ENCODE measurements at regions not wholly inside any gene's neighbourhood (a gene's known extent, or its start where the extent isn't known, plus 50 kb on each side); places are given as distances from the start of the nearest gene placed in this dataset.
A peak's percentile ranks its signal among the peaks of the same experiment; 100 is the strongest.

DNA sequence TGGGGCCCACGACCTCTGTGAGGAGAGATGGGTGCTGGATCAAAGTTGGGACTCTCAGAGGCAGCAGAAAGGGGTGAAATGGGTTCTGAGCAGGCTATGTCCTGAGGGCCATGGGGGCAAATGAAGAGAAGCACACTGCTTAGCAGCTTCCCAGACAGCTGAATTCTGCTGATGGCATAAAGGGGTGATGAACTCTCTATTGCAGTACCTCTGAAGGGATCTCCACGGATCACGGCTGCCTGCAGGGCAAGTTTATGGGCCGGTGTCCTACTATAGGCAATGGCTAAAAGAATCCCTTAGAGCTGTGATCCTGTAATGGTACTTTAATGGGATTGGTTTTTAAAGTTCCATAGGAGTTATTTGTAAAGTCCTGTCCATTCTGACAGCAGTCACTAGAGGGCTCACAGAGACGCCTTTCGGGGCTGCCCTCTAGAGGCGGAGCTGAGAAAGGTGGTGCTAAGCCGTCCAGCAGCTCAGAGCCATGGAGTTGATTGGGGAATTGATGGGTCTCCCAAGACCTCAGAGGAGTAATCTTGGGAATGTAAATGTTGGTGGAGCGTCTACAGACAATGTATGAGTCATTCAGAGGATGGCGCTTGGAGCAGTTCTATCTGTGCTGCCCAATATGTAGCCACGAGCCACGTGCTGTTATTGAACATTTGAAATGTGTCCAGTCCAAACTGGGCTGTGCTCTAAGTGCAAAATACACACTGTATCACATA, 287.3 kb downstream of the COG6 start:
- H3K18ac ChIP-seq (ENCODE audit: low read length): no peak overlapping the region
- H3K23ac ChIP-seq (ENCODE audit: low read depth, low read length, poor library complexity): no peak overlapping the region
- no peak overlapping the region for H3K4me3 ChIP-seq (ENCODE audit: low read length in 2 of 2)
- H2AFZ ChIP-seq (ENCODE audit: low read length): no peak overlapping the region
- no peak overlapping the region for H3K27ac ChIP-seq (replicated peaks; ENCODE audit: low read length)
- no peak overlapping the region for H3K4ac ChIP-seq (ENCODE audit: low read length)
- H4K91ac ChIP-seq (ENCODE audit: low read depth, low read length, poor library complexity): no peak overlapping the region
- H3K4me1 ChIP-seq (ENCODE audit: control insufficient read depth in 2 of 2, insufficient read depth in 1 of 2, low read depth in 1 of 2, low read length in 2 of 2): peaks cover 3 to 7% of the 10 kb centered on the region in 2 donors
- H4K8ac ChIP-seq (ENCODE audit: low read depth, low read length): no peak overlapping the region
- no peak overlapping the region for H2BK5ac ChIP-seq (ENCODE audit: low read length)
- no peaks in the 10 kb centered on the region for H3K27me3 ChIP-seq (ENCODE audit: control insufficient read depth in 3 of 3, insufficient read depth in 3 of 3, low read depth in 1 of 3, low read length in 3 of 3)
- no CpG with 5 or more reads among the region's 12 CpGs for WGBS, 2 donors (ENCODE audit: extremely low coverage in 2 of 2, insufficient read length in 2 of 2, insufficient replicate concordance in 1 of 2)
- H3K79me1 ChIP-seq (ENCODE audit: low read depth, low read length): no peaks in the 10 kb centered on the region
- no peak overlapping the region for H3K9ac ChIP-seq (ENCODE audit: low read depth, low read length, poor library complexity)
- no peak overlapping the region for H3K14ac ChIP-seq (ENCODE audit: low read length)
- DNase-seq (ENCODE audit: low spot score): peak; percentile 64
- H2BK120ac ChIP-seq (ENCODE audit: low read depth, low read length): no peak overlapping the region
- no peak overlapping the region for H2BK12ac ChIP-seq (ENCODE audit: low read length)
- peaks cover 0 to under 1% of the 10 kb centered on the region in 2 donors for H3K9me3 ChIP-seq (replicated peaks in 1 of 2; ENCODE audit: control insufficient read depth in 2 of 2, insufficient read depth in 1 of 2, low read depth in 1 of 2, low read length in 2 of 2)
- H2BK15ac ChIP-seq (ENCODE audit: low read length): no peak overlapping the region
- H3K4me2 ChIP-seq (ENCODE audit: insufficient read depth, low read length, poor library complexity, severe bottlenecking): no peak overlapping the region
- H2AK5ac ChIP-seq (ENCODE audit: low read depth, low read length): no peak overlapping the region
- no peaks in the 10 kb centered on the region for H3K36me3 ChIP-seq (replicated peaks in 1 of 2; ENCODE audit: control insufficient read depth in 2 of 2, insufficient read depth in 2 of 2, low read length in 2 of 2)

DNA sequence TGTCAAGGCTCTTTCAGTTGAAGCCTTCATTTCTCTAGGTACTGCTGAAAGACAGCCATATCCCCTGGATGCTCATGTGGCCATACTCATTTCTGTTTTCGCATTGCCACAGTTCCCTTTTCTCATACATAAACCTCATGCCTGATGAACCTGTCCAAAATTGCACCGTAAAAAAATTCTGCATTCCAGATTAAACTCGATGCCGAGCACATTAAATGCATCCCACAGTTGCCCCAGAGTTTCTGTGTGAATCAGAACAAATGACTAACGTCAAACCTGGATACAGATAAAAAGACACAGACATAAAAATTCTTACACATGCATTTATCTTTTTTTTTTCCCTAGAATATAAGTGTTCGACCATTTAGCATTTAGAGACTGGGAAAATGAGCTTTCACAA, 288.2 kb downstream of the COG6 start:
- Histone ChIP-seq H4K91ac (ENCODE audit: low read depth, low read length, poor library complexity) (no peak overlapping the region), H3K9ac (ENCODE audit: low read depth, low read length, poor library complexity) (no peak overlapping the region), H2BK15ac (ENCODE audit: low read length) (no peak overlapping the region), H3K9me3 (replicated peaks in 1 of 2; ENCODE audit: control insufficient read depth in 2 of 2, insufficient read depth in 1 of 2, low read depth in 1 of 2, low read length in 2 of 2) (peaks cover 0 to 3% of the 10 kb centered on the region in 2 donors), H2AFZ (ENCODE audit: low read length) (no peak overlapping the region), H3K27ac (replicated peaks; ENCODE audit: low read length) (no peak overlapping the region), H2BK120ac (ENCODE audit: low read depth, low read length) (no peak overlapping the region), H3K4me2 (ENCODE audit: insufficient read depth, low read length, poor library complexity, severe bottlenecking) (no peak overlapping the region), H3K4me3 (ENCODE audit: low read length in 2 of 2) (no peak overlapping the region), H3K27me3 (ENCODE audit: control insufficient read depth in 3 of 3, insufficient read depth in 3 of 3, low read depth in 1 of 3, low read length in 3 of 3) (no peaks in the 10 kb centered on the region), H3K36me3 (replicated peaks in 1 of 2; ENCODE audit: control insufficient read depth in 2 of 2, insufficient read depth in 2 of 2, low read length in 2 of 2) (no peaks in the 10 kb centered on the region), H2AK5ac (ENCODE audit: low read depth, low read length) (no peak overlapping the region), H2BK12ac (ENCODE audit: low read length) (no peak overlapping the region), H4K8ac (ENCODE audit: low read depth, low read length) (no peak overlapping the region), H3K79me1 (ENCODE audit: low read depth, low read length) (no peaks in the 10 kb centered on the region), H3K14ac (ENCODE audit: low read length) (no peak overlapping the region), H3K23ac (ENCODE audit: low read depth, low read length, poor library complexity) (no peak overlapping the region), H3K18ac (ENCODE audit: low read length) (no peak overlapping the region), H3K4ac (ENCODE audit: low read length) (no peak overlapping the region), H3K4me1 (ENCODE audit: control insufficient read depth in 2 of 2, insufficient read depth in 1 of 2, low read depth in 1 of 2, low read length in 2 of 2) (peaks cover 3 to 8% of the 10 kb centered on the region in 2 donors), H2BK5ac (ENCODE audit: low read length) (no peak overlapping the region)
- WGBS, 2 donors (ENCODE audit: extremely low coverage in 2 of 2, insufficient read length in 2 of 2, insufficient replicate concordance in 1 of 2): no CpG with 5 or more reads among the region's 6 CpGs
- DNase-seq (ENCODE audit: low spot score): no peak

DNA sequence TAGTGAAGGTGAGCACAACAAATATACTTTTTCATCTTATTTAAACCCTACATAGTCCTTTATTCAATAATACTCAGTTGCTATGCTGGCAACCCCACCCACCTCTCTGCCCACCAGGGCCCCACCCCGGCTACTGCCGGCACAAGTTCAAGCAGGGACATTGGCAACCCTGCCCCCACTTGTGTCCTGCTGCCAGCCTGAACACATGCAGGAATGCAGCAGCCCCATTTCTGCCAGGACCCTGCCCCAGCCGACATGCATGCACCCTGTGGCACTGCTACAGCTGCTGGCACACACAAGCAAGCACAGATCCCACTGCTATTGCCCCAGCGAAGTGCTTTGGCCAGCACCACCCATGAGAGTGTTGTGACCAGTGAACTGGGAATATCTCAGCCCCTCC, 289.8 kb downstream of the COG6 start:
- H3K14ac ChIP-seq (ENCODE audit: low read length): peak overlapping the region; percentile 65
- H2BK120ac ChIP-seq (ENCODE audit: low read depth, low read length): no peak overlapping the region
- H2BK15ac ChIP-seq (ENCODE audit: low read length): no peak overlapping the region
- H3K36me3 ChIP-seq (replicated peaks in 1 of 2; ENCODE audit: control insufficient read depth in 2 of 2, insufficient read depth in 2 of 2, low read length in 2 of 2): no peaks in the 10 kb centered on the region
- H3K4me2 ChIP-seq (ENCODE audit: insufficient read depth, low read length, poor library complexity, severe bottlenecking): no peak overlapping the region
- DNase-seq (ENCODE audit: low spot score): no peak
- peaks cover 0 to 3% of the 10 kb centered on the region in 2 donors for H3K9me3 ChIP-seq (replicated peaks in 1 of 2; ENCODE audit: control insufficient read depth in 2 of 2, insufficient read depth in 1 of 2, low read depth in 1 of 2, low read length in 2 of 2)
- WGBS, 2 donors (ENCODE audit: extremely low coverage in 2 of 2, insufficient read length in 2 of 2, insufficient replicate concordance in 1 of 2): no CpG with 5 or more reads among the region's 4 CpGs
- H3K9ac ChIP-seq (ENCODE audit: low read depth, low read length, poor library complexity): no peak overlapping the region
- H4K8ac ChIP-seq (ENCODE audit: low read depth, low read length): no peak overlapping the region
- peak overlapping the region; percentile 46 for H3K18ac ChIP-seq (ENCODE audit: low read length)
- peak overlapping the region in 1 of 2 donors; percentile 63 for H3K4me3 ChIP-seq (ENCODE audit: low read length in 2 of 2)
- no peak overlapping the region for H2AFZ ChIP-seq (ENCODE audit: low read length)
- H2BK5ac ChIP-seq (ENCODE audit: low read length): no peak overlapping the region
- no peaks in the 10 kb centered on the region for H3K79me1 ChIP-seq (ENCODE audit: low read depth, low read length)
- no peak overlapping the region for H2AK5ac ChIP-seq (ENCODE audit: low read depth, low read length)
- no peak overlapping the region for H4K91ac ChIP-seq (ENCODE audit: low read depth, low read length, poor library complexity)
- H3K27ac ChIP-seq (replicated peaks; ENCODE audit: low read length): no peak overlapping the region
- no peaks in the 10 kb centered on the region for H3K27me3 ChIP-seq (ENCODE audit: control insufficient read depth in 3 of 3, insufficient read depth in 3 of 3, low read depth in 1 of 3, low read length in 3 of 3)
- H3K23ac ChIP-seq (ENCODE audit: low read depth, low read length, poor library complexity): no peak overlapping the region
- H2BK12ac ChIP-seq (ENCODE audit: low read length): no peak overlapping the region
- H3K4ac ChIP-seq (ENCODE audit: low read length): no peak overlapping the region
- peaks cover 3 to 8% of the 10 kb centered on the region in 2 donors for H3K4me1 ChIP-seq (ENCODE audit: control insufficient read depth in 2 of 2, insufficient read depth in 1 of 2, low read depth in 1 of 2, low read length in 2 of 2)

DNA sequence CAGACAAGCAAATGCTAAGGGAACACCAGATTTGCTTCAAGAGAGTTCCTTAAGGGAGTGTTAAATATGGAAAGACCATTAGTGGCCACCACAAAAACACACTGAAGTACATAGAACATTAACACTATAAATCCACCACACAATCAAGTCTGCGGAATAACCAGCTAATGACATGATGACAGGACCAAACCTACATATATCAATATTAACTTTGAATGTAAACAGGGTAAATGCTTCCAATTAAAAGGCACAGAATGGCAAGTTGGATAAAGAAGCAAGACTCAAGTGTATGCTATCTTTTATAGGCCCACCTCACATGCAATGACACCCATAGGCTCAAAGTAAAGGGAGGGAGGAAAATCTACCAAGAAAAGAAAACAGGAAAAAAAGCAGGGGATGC, 291.3 kb downstream of the COG6 start:
- no peaks in the 10 kb centered on the region for H3K79me1 ChIP-seq (ENCODE audit: low read depth, low read length)

More for the DNA sequence above, 291.3 kb downstream of the COG6 start:
- Histone ChIP-seq H3K14ac (ENCODE audit: low read length) (no peak overlapping the region), H3K27me3 (ENCODE audit: control insufficient read depth in 3 of 3, insufficient read depth in 3 of 3, low read depth in 1 of 3, low read length in 3 of 3) (no peaks in the 10 kb centered on the region), H4K91ac (ENCODE audit: low read depth, low read length, poor library complexity) (no peak overlapping the region), H3K4ac (ENCODE audit: low read length) (no peak overlapping the region), H3K4me3 (ENCODE audit: low read length in 2 of 2) (no peak overlapping the region), H3K9ac (ENCODE audit: low read depth, low read length, poor library complexity) (no peak overlapping the region), H3K23ac (ENCODE audit: low read depth, low read length, poor library complexity) (no peak overlapping the region), H4K8ac (ENCODE audit: low read depth, low read length) (no peak overlapping the region), H3K36me3 (replicated peaks in 1 of 2; ENCODE audit: control insufficient read depth in 2 of 2, insufficient read depth in 2 of 2, low read length in 2 of 2) (no peaks in the 10 kb centered on the region), H2BK15ac (ENCODE audit: low read length) (no peak overlapping the region), H3K27ac (replicated peaks; ENCODE audit: low read length) (no peak overlapping the region), H2BK5ac (ENCODE audit: low read length) (no peak overlapping the region), H2AK5ac (ENCODE audit: low read depth, low read length) (no peak overlapping the region), H3K4me1 (ENCODE audit: control insufficient read depth in 2 of 2, insufficient read depth in 1 of 2, low read depth in 1 of 2, low read length in 2 of 2) (peaks cover 1 to 2% of the 10 kb centered on the region in 2 donors), H2BK120ac (ENCODE audit: low read depth, low read length) (no peak overlapping the region), H3K18ac (ENCODE audit: low read length) (no peak overlapping the region), H3K9me3 (replicated peaks in 1 of 2; ENCODE audit: control insufficient read depth in 2 of 2, insufficient read depth in 1 of 2, low read depth in 1 of 2, low read length in 2 of 2) (peaks cover 0 to 3% of the 10 kb centered on the region in 2 donors), H2AFZ (ENCODE audit: low read length) (no peak overlapping the region), H2BK12ac (ENCODE audit: low read length) (no peak overlapping the region), H3K4me2 (ENCODE audit: insufficient read depth, low read length, poor library complexity, severe bottlenecking) (no peak overlapping the region)
- DNase-seq (ENCODE audit: low spot score): no peak
- WGBS, 2 donors (ENCODE audit: extremely low coverage in 2 of 2, insufficient read length in 2 of 2, insufficient replicate concordance in 1 of 2): no CpG with 5 or more reads among the region's 1 CpG

All from neuronal stem cell (in vitro differentiated cells).